ENCODE measurements at regions not wholly inside any gene's neighbourhood (a gene's known extent, or its start where the extent isn't known, plus 50 kb on each side); places are given as distances from the start of the nearest gene placed in this dataset.
A peak's percentile ranks its signal among the peaks of the same experiment; 100 is the strongest.

DNA sequence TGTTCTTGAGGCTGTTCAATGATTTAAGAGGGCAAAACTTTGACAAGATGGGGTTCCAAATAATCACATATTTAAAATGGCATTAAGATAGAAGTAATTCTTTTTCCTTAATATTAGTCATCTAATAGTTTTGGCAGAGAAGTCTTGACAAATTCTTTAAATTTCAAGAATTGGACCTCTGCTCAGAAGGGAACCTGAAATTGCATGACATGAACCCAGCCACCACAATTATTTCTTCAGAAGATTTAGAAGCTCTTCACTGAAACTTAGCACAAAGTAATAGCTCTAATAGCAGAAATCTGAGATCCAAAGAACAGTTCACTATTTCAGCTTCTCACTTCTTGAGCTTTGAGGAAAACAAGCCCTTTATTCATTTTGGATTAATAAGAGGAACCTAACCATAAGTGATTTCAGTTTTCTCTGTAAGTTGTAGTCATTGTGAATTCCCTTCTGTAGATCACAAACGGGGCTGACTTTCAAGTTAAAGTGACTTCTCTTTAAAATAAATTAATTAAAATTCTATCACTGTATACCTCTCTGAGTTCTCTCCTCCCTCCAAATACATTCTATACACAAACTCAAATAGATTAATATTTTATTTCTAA lies 100.6 kb upstream of the ITGA4 start:
- no peak for DNase-seq

GRCh38 chr2:181357979-181358378 lies 99.2 kb upstream of the ITGA4 start:
- peak; percentile 7 to 16 for DNase-seq

- DNase-seq = no peak
Observed at GRCh38 chr2:181362561-181362960, 94.6 kb upstream of the ITGA4 start.

- no peak for DNase-seq
Observed at GRCh38 chr2:181363164-181363563, 94.0 kb upstream of the ITGA4 start.

DNA sequence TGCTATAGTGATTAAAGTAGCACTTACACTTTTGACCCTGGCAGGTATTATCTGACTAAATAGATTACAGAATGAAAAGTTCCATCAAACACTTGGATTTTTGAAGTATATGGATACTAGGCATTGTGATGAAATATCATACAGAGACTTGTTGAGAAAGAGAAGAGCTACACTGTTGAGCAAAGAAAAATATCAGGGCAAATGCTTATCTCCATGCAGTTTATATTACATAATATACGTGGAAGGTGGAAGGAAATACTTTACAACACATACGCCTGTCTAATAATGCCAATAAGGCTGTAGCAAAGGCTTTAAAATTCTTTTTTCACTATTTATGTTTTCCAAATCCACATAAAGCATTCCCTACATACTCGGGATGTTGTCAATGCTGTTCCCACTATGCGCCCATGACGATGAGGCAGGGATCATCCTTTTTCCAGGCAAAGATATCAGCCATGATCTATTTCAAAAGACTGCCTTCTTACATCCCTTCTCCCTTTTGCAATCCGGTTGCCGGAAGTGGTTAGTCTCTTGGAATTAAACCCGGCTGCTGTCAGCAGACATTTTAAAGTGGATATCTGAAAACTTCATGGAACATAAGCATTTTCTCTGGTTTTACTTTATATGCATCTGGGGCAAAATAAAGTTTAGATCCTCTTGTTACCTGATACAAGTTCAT lies 92.6 kb upstream of the ITGA4 start:
- DNase-seq = no peak

GRCh38 chr2:181366675-181367175 lies 90.5 kb upstream of the ITGA4 start:
- no peak for DNase-seq

GRCh38 chr2:181367411-181367810 lies 89.8 kb upstream of the ITGA4 start:
- no peak for DNase-seq

GRCh38 chr2:181367906-181368435 lies 89.2 kb upstream of the ITGA4 start:
- no peak for DNase-seq

GRCh38 chr2:181370126-181370525 lies 87.1 kb upstream of the ITGA4 start:
- no peak for DNase-seq

DNA sequence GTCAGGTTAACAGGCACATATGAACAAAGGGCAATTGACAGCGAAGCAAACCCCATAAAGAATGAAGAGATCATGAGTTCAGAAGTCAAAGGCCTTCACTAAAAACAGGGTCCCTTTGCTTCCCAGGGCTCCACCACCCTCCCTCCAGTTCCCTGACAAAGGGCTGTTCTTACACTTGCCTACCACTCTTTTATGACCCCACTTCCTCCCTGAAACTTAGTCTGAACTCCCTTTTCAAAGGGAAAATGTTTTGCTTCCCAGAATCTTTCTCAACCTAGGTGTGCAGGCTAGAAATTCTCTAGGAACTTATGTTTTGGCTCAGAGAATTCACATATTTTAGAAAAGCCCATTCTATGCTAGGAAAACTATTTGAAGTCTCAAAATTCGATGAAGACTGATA lies 86.0 kb upstream of the ITGA4 start:
- no peak for DNase-seq

DNA sequence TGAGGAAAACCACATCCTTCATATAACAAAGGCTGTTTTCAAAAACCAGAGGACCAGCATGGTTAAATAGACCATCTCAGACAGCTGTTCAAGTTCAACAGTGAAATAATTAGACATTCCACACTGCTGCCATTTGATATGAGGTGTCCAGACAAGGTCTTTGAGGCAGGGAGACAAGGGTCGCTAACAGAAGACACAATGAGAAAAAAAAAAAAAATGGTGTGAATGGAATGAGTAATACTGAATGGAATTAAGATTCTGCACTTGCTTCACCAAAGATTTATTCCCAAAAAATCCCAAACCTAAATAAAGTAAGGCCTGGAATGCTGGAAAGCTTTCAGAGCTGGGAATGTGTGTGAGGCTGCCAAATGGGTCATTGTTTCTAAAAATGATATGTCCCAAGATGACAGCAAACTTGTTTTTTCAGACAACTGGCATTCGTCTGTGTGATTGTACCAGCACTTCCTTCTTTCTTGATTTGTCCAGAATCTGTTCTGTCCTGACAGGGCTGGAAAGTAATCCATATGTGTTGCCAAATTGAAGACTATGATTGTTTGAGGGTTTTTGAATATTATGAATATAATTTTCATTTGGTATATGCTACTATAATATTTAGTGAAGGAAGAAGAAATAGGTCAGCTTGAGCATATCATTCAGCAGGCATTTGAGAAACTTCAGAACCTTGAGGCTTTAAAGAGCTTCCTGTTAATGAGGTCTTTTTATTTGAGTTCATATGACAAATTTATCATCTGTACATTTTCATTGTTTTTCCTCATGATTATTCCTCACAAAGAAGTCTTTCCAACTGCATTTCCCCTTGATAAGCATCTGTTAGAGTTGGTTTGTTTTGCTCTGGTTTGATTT lies 85.2 kb upstream of the ITGA4 start:
- no peak for DNase-seq

- DNase-seq = no peak
Observed at GRCh38 chr2:181372646-181373040, 84.5 kb upstream of the ITGA4 start.

GRCh38 chr2:181374781-181375675 lies 82.2 kb upstream of the ITGA4 start:
- DNase-seq = no peak

- DNase-seq = no peak
Observed at GRCh38 chr2:181376442-181376841, 80.7 kb upstream of the ITGA4 start.

DNA sequence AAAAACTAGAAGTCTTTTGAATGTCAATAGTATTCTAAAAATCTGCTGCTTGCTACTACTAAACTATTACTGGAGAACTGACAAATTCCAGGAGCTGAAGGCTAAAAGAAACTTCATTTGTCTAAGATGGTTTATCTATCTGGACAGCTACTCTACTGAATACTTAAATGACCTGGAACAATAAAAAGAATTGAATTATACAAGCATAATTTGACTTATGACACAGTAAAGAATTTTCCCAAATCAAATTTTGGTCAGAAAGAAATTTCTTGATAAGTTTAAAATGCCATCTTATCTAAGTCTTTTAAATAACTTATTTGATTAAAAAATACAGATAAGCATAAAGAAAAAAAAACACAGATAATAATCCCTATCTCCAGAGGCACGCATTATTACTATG lies 80.2 kb upstream of the ITGA4 start:
- no peak for DNase-seq

DNA sequence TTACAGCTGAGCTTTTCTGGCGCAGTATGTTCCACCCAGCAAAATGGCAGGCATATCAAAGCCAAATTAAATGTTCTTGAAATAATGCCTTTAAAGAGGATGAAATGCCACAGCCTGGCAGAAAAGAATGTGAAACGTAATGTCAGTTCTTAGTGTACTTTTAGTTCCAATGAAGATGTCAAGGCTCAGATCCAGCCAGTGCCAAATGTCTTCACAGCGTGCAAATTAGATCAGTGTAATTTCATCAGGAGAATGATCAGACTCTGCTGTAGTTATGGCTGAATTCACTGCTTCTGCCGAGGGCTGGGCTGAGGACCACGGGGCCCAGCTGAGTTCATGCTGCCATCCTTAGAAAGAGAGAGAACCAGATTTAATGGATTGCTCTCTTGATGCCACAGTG lies 78.7 kb upstream of the ITGA4 start:
- no peak for DNase-seq

- DNase-seq = no peak
Observed at GRCh38 chr2:181380581-181380980, 76.6 kb upstream of the ITGA4 start.

- DNase-seq = no peak
Observed at GRCh38 chr2:181384923-181385322, 72.3 kb upstream of the ITGA4 start.

- DNase-seq = no peak
Observed at GRCh38 chr2:181389524-181389923, 67.7 kb upstream of the ITGA4 start.

GRCh38 chr2:181393472-181393871 lies 63.7 kb upstream of the ITGA4 start:
- DNase-seq = no peak

DNA sequence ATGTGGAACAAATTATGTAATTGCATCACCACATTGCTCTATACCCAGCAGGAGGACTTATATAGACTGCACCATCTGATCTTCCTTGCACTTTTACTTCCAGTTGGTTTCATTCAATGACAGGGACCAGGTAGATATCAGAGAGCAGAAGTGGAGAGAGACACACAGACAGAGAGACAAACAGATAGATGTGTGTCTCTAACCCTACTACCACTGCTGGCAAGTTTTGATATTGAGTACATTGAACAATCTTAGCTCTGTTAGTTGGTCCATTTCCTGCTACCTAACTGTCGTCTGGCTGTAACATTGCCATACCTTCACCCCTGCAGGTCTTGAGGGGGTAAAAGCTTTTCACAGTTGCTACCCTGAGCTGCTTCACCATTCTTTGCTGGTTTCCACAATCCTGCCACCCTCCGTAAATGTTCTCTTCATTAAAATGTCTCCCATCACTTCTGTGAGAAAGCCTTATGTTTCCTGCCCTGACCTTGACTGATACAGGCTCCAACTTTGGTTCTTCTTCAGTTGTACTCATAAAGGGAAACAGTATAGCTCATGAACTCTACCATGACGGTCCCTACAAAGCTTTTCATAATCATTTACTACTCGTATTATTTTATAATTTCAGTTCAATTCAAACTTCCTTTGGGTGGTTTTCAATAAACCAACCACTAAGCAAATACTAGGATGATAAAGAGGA lies 62.3 kb upstream of the ITGA4 start:
- no peak for DNase-seq

GRCh38 chr2:181395851-181396250 lies 61.3 kb upstream of the ITGA4 start:
- no peak for DNase-seq

Data from activated CD4-positive, alpha-beta T cell treated with anti-CD3 and anti-CD28 coated beads, Interleukin-2, amount 50 U/mL, for 48 hours (primary cell).